GM21381 (cell line): ENCODE measurements at regions not wholly inside any gene's neighbourhood (a gene's known extent, or its start where the extent isn't known, plus 50 kb on each side); places are given as distances from the start of the nearest gene placed in this dataset.

Source experiments
- ATAC-seq: cut with Tn5 transposase; IDR thresholded peaks from one replicate; pipeline ENCODE4 v1.9.1; 2021; ENCODE audit warnings: mild to moderate bottlenecking, moderate library complexity; ENCODE audit not compliant: unreplicated experiment

- ATAC-seq: no peak
Measured at GRCh38 chrX:810186-810585, 179.6 kb downstream of the SHOX start.

GRCh38 chrX:809081-809480 is 178.5 kb downstream of the SHOX start:
- no peak for ATAC-seq

- ATAC-seq: no peak
Measured at GRCh38 chrX:806586-806985, 176.0 kb downstream of the SHOX start.

GRCh38 chrX:805988-806387 is 175.4 kb downstream of the SHOX start:
- ATAC-seq: no peak

- no peak for ATAC-seq
Measured at GRCh38 chrX:805103-805670, 174.6 kb downstream of the SHOX start.

- no peak for ATAC-seq
Measured at GRCh38 chrX:802846-803245, 172.3 kb downstream of the SHOX start.

- no peak for ATAC-seq
Measured at GRCh38 chrX:799808-800207, 169.2 kb downstream of the SHOX start.

- no peak for ATAC-seq
Measured at GRCh38 chrX:794311-794710, 163.7 kb downstream of the SHOX start.

- no peak for ATAC-seq
Measured at GRCh38 chrX:793216-793770, 162.7 kb downstream of the SHOX start.

- no peak for ATAC-seq
Measured at GRCh38 chrX:791479-792034, 161.0 kb downstream of the SHOX start.

- no peak for ATAC-seq
Measured at GRCh38 chrX:790783-791360, 160.3 kb downstream of the SHOX start.

- ATAC-seq: no peak
Measured at GRCh38 chrX:790041-790506, 159.5 kb downstream of the SHOX start.

- ATAC-seq: no peak
Measured at GRCh38 chrX:789096-789495, 158.5 kb downstream of the SHOX start.

- no peak for ATAC-seq
Measured at GRCh38 chrX:786441-786881, 155.9 kb downstream of the SHOX start.

- ATAC-seq: no peak
Measured at GRCh38 chrX:784829-785228, 154.2 kb downstream of the SHOX start.

- no peak for ATAC-seq
Measured at GRCh38 chrX:781224-782204, 150.9 kb downstream of the SHOX start.

GRCh38 chrX:776529-777230 is 146.1 kb downstream of the SHOX start:
- ATAC-seq: no peak

GRCh38 chrX:776061-776460 is 145.5 kb downstream of the SHOX start:
- no peak for ATAC-seq

GRCh38 chrX:774536-774935 is 143.9 kb downstream of the SHOX start:
- ATAC-seq: no peak

GRCh38 chrX:773292-774025 is 142.9 kb downstream of the SHOX start:
- ATAC-seq: no peak
